Ishikawa (cell line): ENCODE measurements at regions not wholly inside any gene's neighbourhood (a gene's known extent, or its start where the extent isn't known, plus 50 kb on each side); places are given as distances from the start of the nearest gene placed in this dataset.

ENCODE experiments used
- CEBPB ChIP-seq: IDR thresholded peaks from 2 replicates; pipeline ENCODE4 v1.6.1; 2012
- CREB1 ChIP-seq: IDR thresholded peaks from 2 replicates; pipeline ENCODE4 v1.6.1; 2012; ENCODE audit warnings: low read depth
- EGR1 ChIP-seq: IDR thresholded peaks from 2 replicates; pipeline ENCODE4 v1.6.1; 2012
- EP300 ChIP-seq: IDR thresholded peaks from 2 replicates; pipeline ENCODE4 v1.6.1; 2012; ENCODE audit warnings: borderline replicate concordance
- FOXM1 ChIP-seq: IDR thresholded peaks from 2 replicates; pipeline ENCODE4 v1.6.1; 2012; ENCODE audit warnings: low read depth, borderline replicate concordance
- NFIC ChIP-seq: IDR thresholded peaks from 2 replicates; pipeline ENCODE4 v1.6.1; 2012
- RAD21 ChIP-seq: IDR thresholded peaks from 2 replicates; pipeline ENCODE4 v1.6.1; 2012; ENCODE audit warnings: low read depth
- REST ChIP-seq: IDR thresholded peaks from 2 replicates; pipeline ENCODE4 v1.6.1; 2012; ENCODE audit warnings: low read depth, mild to moderate bottlenecking
- TAF1 ChIP-seq: IDR thresholded peaks from 2 replicates; pipeline ENCODE4 v1.6.1; 2012; ENCODE audit warnings: low read depth, mild to moderate bottlenecking
- TCF12 ChIP-seq: IDR thresholded peaks from 2 replicates; pipeline ENCODE4 v1.6.1; 2012; ENCODE audit warnings: low read depth
- TEAD4 ChIP-seq: IDR thresholded peaks from 2 replicates; pipeline ENCODE4 v1.6.1; 2012
- USF1 ChIP-seq: IDR thresholded peaks from 2 replicates; pipeline ENCODE4 v1.6.1; 2012
- YY1 ChIP-seq: IDR thresholded peaks from 2 replicates; pipeline ENCODE4 v1.6.1; 2012; ENCODE audit warnings: low read depth
- ZBTB7A ChIP-seq: IDR thresholded peaks from 2 replicates; pipeline ENCODE4 v1.6.1; 2012; ENCODE audit warnings: low read depth
- TF ChIP-seq, protein P1 (sequence below): IDR thresholded peaks from 2 replicates; pipeline ENCODE4 v1.6.1; 2012

DNA sequence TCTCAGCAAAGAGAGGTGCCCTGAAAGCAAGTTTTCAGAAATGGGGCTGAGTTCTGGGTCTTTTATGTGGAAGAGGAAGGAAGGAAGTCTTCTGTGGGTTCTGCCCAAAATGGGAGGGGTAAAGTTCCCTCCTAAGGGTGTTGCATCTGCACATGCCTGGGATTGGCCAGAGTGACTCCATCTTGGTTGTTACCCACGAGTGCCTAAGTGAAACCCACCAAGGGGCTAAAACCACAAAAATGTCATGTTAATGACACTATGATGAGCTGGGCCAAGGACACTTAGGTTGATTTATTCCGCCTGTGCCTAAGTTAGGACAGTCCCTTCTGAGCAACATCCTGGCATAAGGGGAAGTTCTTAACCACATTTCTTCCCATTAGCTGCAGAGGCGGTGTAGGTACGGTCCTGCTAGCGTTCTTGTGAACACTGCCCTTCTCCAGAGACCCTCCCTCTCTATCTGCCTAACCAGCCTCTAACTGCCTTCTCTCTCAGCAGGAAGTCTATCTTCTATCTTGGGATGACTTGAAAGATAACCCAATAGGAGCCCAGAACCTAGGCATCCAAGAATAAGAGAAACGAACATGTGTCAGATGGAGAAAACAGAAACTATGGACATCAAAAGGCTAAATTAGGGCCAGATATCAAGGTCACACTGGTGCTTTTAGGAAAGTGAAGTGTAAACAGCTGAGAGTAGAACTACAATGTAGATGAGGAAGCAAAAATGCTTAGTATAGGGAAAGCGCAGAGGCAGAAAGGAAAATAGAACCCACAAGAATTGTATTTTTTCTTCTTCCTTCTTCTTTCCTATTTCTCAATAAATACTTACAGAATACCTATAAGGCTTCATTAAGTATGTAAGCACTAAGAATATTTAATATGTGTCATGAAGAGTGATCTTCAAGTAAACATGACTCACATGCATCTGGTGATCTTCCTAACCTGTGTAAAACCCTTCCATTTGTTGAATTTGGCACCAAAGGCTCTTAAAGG lies 104.2 kb upstream of the AMN1 start:
- TF ChIP-seq EP300 (no peak), TEAD4 (no peak), CEBPB (no peak), YY1 (no peak), REST (no peak), USF1 (no peak)

DNA sequence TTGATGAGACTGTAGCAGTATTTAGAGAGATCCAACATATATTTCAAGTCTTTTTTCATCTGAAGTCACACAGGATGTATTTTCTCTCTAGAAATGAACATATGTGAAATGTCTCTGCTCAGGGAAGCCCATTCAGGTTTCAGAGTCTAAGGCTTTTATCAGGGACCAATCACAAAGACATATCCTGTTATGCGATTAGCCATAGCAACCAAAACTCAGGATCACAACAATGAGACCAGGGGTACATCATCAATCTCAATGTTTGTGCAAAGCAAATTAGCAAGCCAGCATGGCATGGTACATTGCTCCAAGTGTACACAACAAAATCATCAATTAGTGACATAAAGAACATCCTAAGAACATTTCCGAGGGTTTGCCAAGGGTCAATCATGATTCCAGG lies 99.2 kb upstream of the AMN1 start:
- TF ChIP-seq FOXM1 (no peak), CEBPB (no peak), REST (no peak), USF1 (no peak), TAF1 (no peak), TEAD4 (no peak), CREB1 (no peak), RAD21 (no peak), NFIC (no peak), EP300 (no peak), ZBTB7A (no peak), YY1 (no peak), EGR1 (no peak)
- TF ChIP-seq, protein P1, sequence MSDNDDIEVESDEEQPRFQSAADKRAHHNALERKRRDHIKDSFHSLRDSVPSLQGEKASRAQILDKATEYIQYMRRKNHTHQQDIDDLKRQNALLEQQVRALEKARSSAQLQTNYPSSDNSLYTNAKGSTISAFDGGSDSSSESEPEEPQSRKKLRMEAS = no peak

DNA sequence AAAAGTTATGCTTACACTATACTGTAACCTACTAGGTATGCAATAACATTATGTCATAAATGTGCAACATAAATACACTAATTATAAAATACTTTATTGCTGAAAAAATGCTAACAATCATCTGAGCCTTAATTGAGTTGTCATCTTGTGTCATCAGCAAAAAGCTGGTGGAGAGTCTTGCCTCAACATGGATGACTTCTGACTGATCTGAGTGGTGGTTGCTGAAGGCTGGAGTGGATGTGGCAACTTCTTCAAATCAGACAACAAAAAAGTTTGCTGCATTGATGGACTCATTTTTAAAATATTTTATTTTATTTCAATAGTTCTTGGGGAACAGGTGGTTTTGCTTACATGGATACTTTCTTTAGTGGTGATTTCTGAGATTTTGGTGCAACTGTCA lies 93.9 kb upstream of the AMN1 start:
- TF ChIP-seq CREB1 (no peak), TCF12 (no peak), NFIC (no peak), USF1 (no peak), REST (no peak)
- TF ChIP-seq, protein P1 = no peak

DNA sequence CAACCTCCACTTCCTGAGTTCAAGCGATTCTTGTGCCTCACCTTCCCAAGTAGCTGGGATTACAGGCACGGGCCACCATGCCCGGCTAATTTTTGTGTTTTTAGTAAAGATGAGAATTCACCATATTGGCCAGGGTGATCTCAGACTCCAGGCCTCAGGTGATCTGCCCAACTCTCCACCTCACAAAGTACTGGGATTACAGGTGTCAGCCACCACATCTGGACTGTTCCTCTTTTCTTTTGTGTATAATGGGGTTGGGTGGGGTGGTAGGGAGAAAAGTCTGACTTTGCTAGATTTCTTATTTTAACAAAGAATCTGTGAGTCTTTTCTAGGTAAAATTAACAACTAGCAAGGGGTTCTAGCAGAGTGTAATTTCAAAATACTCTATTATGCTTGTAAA lies 92.7 kb upstream of the AMN1 start:
- TF ChIP-seq, protein P1 = no peak
- TF ChIP-seq TEAD4 (no peak), FOXM1 (no peak), CREB1 (no peak), EGR1 (no peak)
